Liver (tissue), 8 donors: ENCODE measurements at regions not wholly inside any gene's neighbourhood (a gene's known extent, or its start where the extent isn't known, plus 50 kb on each side); places are given as distances from the start of the nearest gene placed in this dataset.

Experiments used
- DNase-seq: peaks from one replicate; pipeline ENCODE4 v3.0.0-alpha.2; 2017; ENCODE audit warnings: low spot score
- H3K27ac ChIP-seq, 2 donors: one replicate each; pipeline ENCODE4 v1.7.0; 2013; ENCODE audit warnings: inconsistent platforms in 2 of 2, low read length in 2 of 2, control low read depth in 1 of 2, low read depth in 1 of 2, mild to moderate bottlenecking in 1 of 2
- H3K27me3 ChIP-seq, 4 donors: one replicate each; pipeline versions ENCODE4 v1.6.1 to v1.7.0; 2013; ENCODE audit warnings: low read length in 3 of 4, inconsistent platforms in 1 of 4, mild to moderate bottlenecking in 1 of 4, moderate library complexity in 1 of 4; ENCODE audit not compliant: control insufficient read depth in 4 of 4, insufficient read depth in 4 of 4
- H3K36me3 ChIP-seq, 4 donors: one replicate each; pipeline versions ENCODE4 v1.6.1 to v1.7.0; 2013; ENCODE audit warnings: low read length in 3 of 4, mild to moderate bottlenecking in 3 of 4, low read depth in 1 of 4, moderate library complexity in 1 of 4; ENCODE audit not compliant: control insufficient read depth in 4 of 4, insufficient read depth in 3 of 4
- H3K4me1 ChIP-seq, 4 donors: one replicate each; pipeline versions ENCODE4 v1.6.1 to v1.7.0; 2013; ENCODE audit warnings: low read length in 3 of 4, mild to moderate bottlenecking in 3 of 4, moderate library complexity in 1 of 4; ENCODE audit not compliant: control insufficient read depth in 4 of 4, insufficient read depth in 4 of 4
- H3K4me3 ChIP-seq, 3 donors: one replicate each; pipeline versions ENCODE4 v1.6.1 to v1.7.0; 2013; ENCODE audit warnings: low read length in 3 of 3, control low read depth in 1 of 3, low read depth in 1 of 3, mild to moderate bottlenecking in 1 of 3
- H3K9ac ChIP-seq, 2 donors: one replicate each; pipeline ENCODE4 v1.7.0; 2013; ENCODE audit warnings: low read length in 2 of 2, mild to moderate bottlenecking in 2 of 2, moderate library complexity in 2 of 2, control low read depth in 1 of 2, low read depth in 1 of 2
- H3K9me3 ChIP-seq, 4 donors: one replicate each; pipeline versions ENCODE4 v1.6.1 to v1.7.0; 2013; ENCODE audit warnings: low read length in 3 of 4; ENCODE audit not compliant: control insufficient read depth in 4 of 4
- CTCF ChIP-seq: fragments of 150-350 bp; IDR thresholded peaks from 2 replicates; pipeline ENCODE4 v1.5.1; 2017; ENCODE audit warnings: improper control_type of control experiment, low read depth, low read length; ENCODE audit not compliant: missing input control
- FOXA1 ChIP-seq: IDR thresholded peaks from 2 replicates; pipeline ENCODE4 v1.6.1; 2016; ENCODE audit warnings: antibody characterized with exemption
- GABPA ChIP-seq, 2 donors: IDR thresholded peaks in 1 of 2; conservative IDR thresholded peaks in 1 of 2; 2 replicates each; pipeline ENCODE4 v1.6.1; 2016; ENCODE audit warnings: antibody characterized with exemption in 2 of 2, mild to moderate bottlenecking in 1 of 2, moderate library complexity in 1 of 2
- HNF4A ChIP-seq, 2 donors: conservative IDR thresholded peaks; 2 replicates each; pipeline ENCODE4 v1.6.1; 2016; ENCODE audit warnings: antibody characterized with exemption in 2 of 2, mild to moderate bottlenecking in 2 of 2
- HNF4G ChIP-seq: IDR thresholded peaks from 2 replicates; pipeline ENCODE4 v1.6.1; 2016; ENCODE audit warnings: antibody characterized with exemption
- JUND ChIP-seq, 2 donors: IDR thresholded peaks; 2 replicates each; pipeline ENCODE4 v1.6.1; 2016; ENCODE audit warnings: antibody characterized with exemption in 2 of 2
- RAD21 ChIP-seq, 2 donors: IDR thresholded peaks; 2 replicates each; pipeline ENCODE4 v1.6.1; 2016; ENCODE audit warnings: antibody characterized with exemption in 2 of 2, mild to moderate bottlenecking in 2 of 2
- REST ChIP-seq: IDR thresholded peaks from 2 replicates; pipeline ENCODE4 v1.6.1; 2016; ENCODE audit warnings: antibody characterized with exemption, mild to moderate bottlenecking
- RXRA ChIP-seq, 2 donors: IDR thresholded peaks; 2 replicates each; pipeline ENCODE4 v1.6.1; 2017 to 2018; ENCODE audit warnings: antibody characterized with exemption in 2 of 2, mild to moderate bottlenecking in 1 of 2
- SP1 ChIP-seq: IDR thresholded peaks from 2 replicates; pipeline ENCODE4 v1.6.1; 2018; ENCODE audit warnings: antibody characterized with exemption, mild to moderate bottlenecking
- TAF1 ChIP-seq: conservative IDR thresholded peaks from 2 replicates; pipeline ENCODE4 v1.6.1; 2016; ENCODE audit warnings: antibody characterized with exemption, mild to moderate bottlenecking
- YY1 ChIP-seq: IDR thresholded peaks from 2 replicates; pipeline ENCODE4 v1.6.1; 2016; ENCODE audit warnings: antibody characterized with exemption, mild to moderate bottlenecking
- ZBTB33 ChIP-seq: IDR thresholded peaks from 2 replicates; pipeline ENCODE4 v1.6.1; 2016; ENCODE audit warnings: antibody characterized with exemption
- WGBS: extraction: QIAGEN DNeasy Blood & Tissue Kit; methylation state at CpG from one replicate; pipeline ENCODE4 v1.1.7; 2013; 5-methylcytosine and 5-hydroxymethylcytosine counted together
- donor health status: healthy.
- donor health status: healthy.
- donor health status: healthy.
- donor health status: healthy.
- donor health status: healthy.

- 25% methylated on average over 4 of the region's 4 CpGs for WGBS
- Histone ChIP-seq H3K4me1 (no peaks in the 10 kb centered on the region), H3K9me3 (peaks cover 0 to 8% (median 1%) of the 10 kb centered on the region in 4 donors), H3K36me3 (no peaks in the 10 kb centered on the region), H3K4me3 (no peak overlapping the region), H3K9ac (no peak overlapping the region), H3K27ac (no peak overlapping the region), H3K27me3 (no peaks in the 10 kb centered on the region)
- DNase-seq, result no peak
- TF ChIP-seq HNF4G (no peak), RXRA (IDR thresholded peaks at IDR 0.05) (no peak), TAF1 (no peak), HNF4A (conservative IDR thresholded peaks at IDR 0.05) (no peak), SP1 (no peak), REST (no peak), JUND (IDR thresholded peaks at IDR 0.05) (no peak)
Observed at GRCh38 chr18:66271962-66272361, 331.9 kb downstream of the CDH19 start.

- Histone ChIP-seq H3K27ac (no peak overlapping the region), H3K4me1 (no peaks in the 10 kb centered on the region), H3K36me3 (no peaks in the 10 kb centered on the region), H3K9me3 (peaks cover 0 to 4% (median 1%) of the 10 kb centered on the region in 4 donors), H3K4me3 (no peak overlapping the region), H3K9ac (no peak overlapping the region), H3K27me3 (no peaks in the 10 kb centered on the region)
- WGBS, result 47% methylated on average over 2 of the region's 2 CpGs
- no peak for TF ChIP-seq TAF1
- no peak for TF ChIP-seq ZBTB33
- no peak for TF ChIP-seq FOXA1
- no peak for TF ChIP-seq JUND (IDR thresholded peaks at IDR 0.05)
- no peak for DNase-seq
Observed at GRCh38 chr18:66264130-66264529, 339.8 kb downstream of the CDH19 start.

- no peak overlapping the region for H3K4me3 ChIP-seq
- DNase-seq, result no peak
- no peaks in the 10 kb centered on the region for H3K27me3 ChIP-seq
- no peak for TF ChIP-seq GABPA (IDR thresholded peaks at IDR 0.05 in 1 of 2, conservative IDR thresholded peaks at IDR 0.05 in 1 of 2)
- TF ChIP-seq HNF4A (conservative IDR thresholded peaks at IDR 0.05), result no peak
- TF ChIP-seq SP1, result no peak
- TF ChIP-seq YY1, result no peak
- no peak for TF ChIP-seq CTCF
- TF ChIP-seq RAD21 (IDR thresholded peaks at IDR 0.05), result no peak
- TF ChIP-seq JUND (IDR thresholded peaks at IDR 0.05), result no peak
- no peak overlapping the region for H3K9ac ChIP-seq
- 84% methylated on average over 5 of the region's 5 CpGs for WGBS
- no peaks in the 10 kb centered on the region for H3K36me3 ChIP-seq
- no peak overlapping the region for H3K27ac ChIP-seq
- H3K4me1 ChIP-seq, result no peaks in the 10 kb centered on the region
- H3K9me3 ChIP-seq, result no peaks in the 10 kb centered on the region
Observed at GRCh38 chr18:66254121-66254520, 349.8 kb downstream of the CDH19 start.
